ENCODE measurements at regions not wholly inside any gene's neighbourhood (a gene's known extent, or its start where the extent isn't known, plus 50 kb on each side); places are given as distances from the start of the nearest gene placed in this dataset.

GRCh38 chr5:164392531-164392930 is 887.1 kb downstream of the MAT2B start:
- DNase-seq (ENCODE audit: low read depth): no peak

- no peak for DNase-seq (ENCODE audit: low read depth)
These were observed 889.3 kb downstream of the MAT2B start for GRCh38 chr5:164394686-164395194.

- DNase-seq (ENCODE audit: low read depth): no peak
These were observed 907.1 kb downstream of the MAT2B start for GRCh38 chr5:164412531-164412930.

- no peak for DNase-seq (ENCODE audit: low read depth)
These were observed 914.7 kb downstream of the MAT2B start for GRCh38 chr5:164420161-164420560.

GRCh38 chr5:164422400-164422799 is 917.0 kb downstream of the MAT2B start:
- peak; percentile 25 for DNase-seq (ENCODE audit: low read depth)

GRCh38 chr5:164431634-164432304 is 926.4 kb downstream of the MAT2B start:
- DNase-seq (ENCODE audit: low read depth): no peak

GRCh38 chr5:164433106-164433870 is 927.9 kb downstream of the MAT2B start:
- peak; percentile 27 for DNase-seq (ENCODE audit: low read depth)

GRCh38 chr5:164435576-164435975 is 930.2 kb downstream of the MAT2B start:
- no peak for DNase-seq (ENCODE audit: low read depth)

- no peak for DNase-seq (ENCODE audit: low read depth)
These were observed 934.4 kb downstream of the MAT2B start for GRCh38 chr5:164439799-164440198.

GRCh38 chr5:164449460-164449859 is 944.0 kb downstream of the MAT2B start:
- DNase-seq (ENCODE audit: low read depth): no peak

- DNase-seq (ENCODE audit: low read depth): no peak
These were observed 960.6 kb downstream of the MAT2B start for GRCh38 chr5:164466033-164466432.

GRCh38 chr5:164470312-164470711 is 964.9 kb downstream of the MAT2B start:
- DNase-seq (ENCODE audit: low read depth): peak; percentile 2

- no peak for DNase-seq (ENCODE audit: low read depth)
These were observed 966.7 kb downstream of the MAT2B start for GRCh38 chr5:164472165-164472564.

- DNase-seq (ENCODE audit: low read depth): peak; percentile 30
These were observed 970.0 kb downstream of the MAT2B start for GRCh38 chr5:164475339-164475977.

GRCh38 chr5:164481270-164481669 is 975.9 kb downstream of the MAT2B start:
- no peak for DNase-seq (ENCODE audit: low read depth)

- no peak for DNase-seq (ENCODE audit: low read depth)
These were observed 976.9 kb downstream of the MAT2B start for GRCh38 chr5:164482351-164482750.

GRCh38 chr5:164484948-164485347 is 979.5 kb downstream of the MAT2B start:
- DNase-seq (ENCODE audit: low read depth): no peak

GRCh38 chr5:164487939-164488338 is 982.5 kb downstream of the MAT2B start:
- no peak for DNase-seq (ENCODE audit: low read depth)

- DNase-seq (ENCODE audit: low read depth): no peak
These were observed 992.1 kb downstream of the MAT2B start for GRCh38 chr5:164497311-164498064.

GRCh38 chr5:164498438-164498837 is 993.0 kb downstream of the MAT2B start:
- no peak for DNase-seq (ENCODE audit: low read depth)

- DNase-seq (ENCODE audit: low read depth): no peak
These were observed 995.4 kb downstream of the MAT2B start for GRCh38 chr5:164500856-164501255.

- no peak for DNase-seq (ENCODE audit: low read depth)
These were observed 995.9 kb downstream of the MAT2B start for GRCh38 chr5:164501344-164501743.

Measured in ELR (cell line).